K562 (cell line): ENCODE measurements at regions not wholly inside any gene's neighbourhood (a gene's known extent, or its start where the extent isn't known, plus 50 kb on each side); places are given as distances from the start of the nearest gene placed in this dataset.
A peak's percentile ranks its signal among the peaks of the same experiment; 100 is the strongest.

ENCODE experiments used
- ASH1L ChIP-seq: fragments of 450-650 bp; IDR thresholded peaks from 2 replicates; pipeline ENCODE4 v1.6.1; 2018; ENCODE audit warnings: borderline replicate concordance, mild to moderate bottlenecking, low read depth; ENCODE audit not compliant: partially characterized antibody
- ATF2 ChIP-seq: sonication (generic); formaldehyde crosslinking; IDR thresholded peaks from 2 replicates; pipeline ENCODE4 v1.8.1; 2022; ENCODE audit warnings: missing genetic modification reagents
- CREB5 ChIP-seq: fragments of 250-450 bp; sonication (Bioruptor Pico); IDR thresholded peaks from 2 replicates; pipeline ENCODE4 v1.5.0; 2020; ENCODE audit warnings: mild to moderate bottlenecking
- CTBP1 ChIP-seq: fragments of 450-650 bp; IDR thresholded peaks from 2 replicates; pipeline ENCODE4 v1.6.1; 2016; ENCODE audit warnings: borderline replicate concordance
- E2F8 ChIP-seq: fragments of 450-650 bp; IDR thresholded peaks from 2 replicates; pipeline ENCODE4 v1.7.1; 2018; ENCODE audit warnings: mild to moderate bottlenecking, low read depth; ENCODE audit not compliant: partially characterized antibody
- EWSR1 ChIP-seq: fragments of 450-650 bp; IDR thresholded peaks from 2 replicates; pipeline ENCODE4 v1.6.1; 2018; ENCODE audit warnings: borderline replicate concordance, mild to moderate bottlenecking, low read depth, moderate library complexity; ENCODE audit not compliant: partially characterized antibody
- FOXJ2 ChIP-seq: fragments of 200-800 bp; sonication (Bioruptor generic); IDR thresholded peaks from 2 replicates; pipeline ENCODE4 v1.6.1; 2016; ENCODE audit warnings: missing genetic modification characterization, missing compliant biosample characterization
- FOXK2 ChIP-seq, 2 experiments: fragments of 450-650 bp; IDR thresholded peaks in 1 of 2; conservative IDR thresholded peaks in 1 of 2; 2 replicates each; pipeline ENCODE4 v1.6.1; 2016; ENCODE audit warnings: low read depth in 2 of 2, mild to moderate bottlenecking in 1 of 2
- FUS ChIP-seq: fragments of 200-400 bp; formaldehyde crosslinking; optimal IDR thresholded peaks from 2 replicates; pipeline ENCODE3; 2017; ENCODE audit warnings: low read depth, low read length
- KLF13 ChIP-seq: fragments of 450-650 bp; IDR thresholded peaks from 2 replicates; pipeline ENCODE4 v1.6.1; 2016; ENCODE audit warnings: missing genetic modification characterization, low read depth, mild to moderate bottlenecking, missing compliant biosample characterization, moderate library complexity, borderline replicate concordance
- NCOA1 ChIP-seq: fragments of 450-650 bp; IDR thresholded peaks from 2 replicates; pipeline ENCODE4 v1.6.1; 2016; ENCODE audit warnings: low read depth
- NFATC3 ChIP-seq: fragments of 450-650 bp; IDR thresholded peaks from 2 replicates; pipeline ENCODE4 v1.6.1; 2017; ENCODE audit warnings: mild to moderate bottlenecking
- NR2C1 ChIP-seq, 2 experiments: fragments of 450-650 bp; IDR thresholded peaks; 2 replicates each; pipeline ENCODE4 v1.6.1; 2017; ENCODE audit warnings: mild to moderate bottlenecking in 2 of 2, antibody characterized with exemption in 1 of 2, inconsistent platforms in 1 of 2, missing compliant biosample characterization in 1 of 2, missing genetic modification characterization in 1 of 2
- POLR2A ChIP-seq: fragments of 450-650 bp; conservative IDR thresholded peaks from 2 replicates; pipeline ENCODE4 v1.6.1; 2016
- PTRF ChIP-seq: fragments of 450-650 bp; IDR thresholded peaks from 2 replicates; pipeline ENCODE4 v1.6.1; 2016; ENCODE audit warnings: mild to moderate bottlenecking, missing genetic modification characterization, missing compliant biosample characterization
- RUNX1 ChIP-seq: sonication (generic); IDR thresholded peaks from 2 replicates; pipeline ENCODE4 v1.6.1; 2016; ENCODE audit warnings: antibody characterized with exemption, low read depth
- TAF1 ChIP-seq: IDR thresholded peaks from 2 replicates; pipeline ENCODE4 v1.6.1; 2011; ENCODE audit warnings: mild to moderate bottlenecking, low read length, moderate library complexity; ENCODE audit not compliant: insufficient read depth, control insufficient read depth, severe bottlenecking; ENCODE audit errors: extremely low read depth
- TARDBP ChIP-seq: fragments of 450-650 bp; IDR thresholded peaks from 2 replicates; pipeline ENCODE4 v1.6.1; 2016
- TCF3 ChIP-seq: sonication (generic); formaldehyde crosslinking; IDR thresholded peaks from 2 replicates; pipeline ENCODE4 v1.4.0; 2020; ENCODE audit warnings: mild to moderate bottlenecking, missing genetic modification reagents
- ZBTB34 ChIP-seq: fragments of 250-450 bp; sonication (Bioruptor Pico); IDR thresholded peaks from 2 replicates; pipeline ENCODE4 v1.8.0; 2021; ENCODE audit warnings: mild to moderate bottlenecking, moderate library complexity
- ZNF696 ChIP-seq: fragments of 250-450 bp; sonication (Bioruptor Pico); conservative IDR thresholded peaks from 2 replicates; pipeline ENCODE4 v1.4.0; 2020; ENCODE audit warnings: mild to moderate bottlenecking, moderate library complexity
- ZSCAN32 ChIP-seq: fragments of 450-650 bp; formaldehyde crosslinking; IDR thresholded peaks from 2 replicates; pipeline ENCODE4 v1.4.0; 2020; ENCODE audit warnings: mild to moderate bottlenecking, moderate library complexity

DNA sequence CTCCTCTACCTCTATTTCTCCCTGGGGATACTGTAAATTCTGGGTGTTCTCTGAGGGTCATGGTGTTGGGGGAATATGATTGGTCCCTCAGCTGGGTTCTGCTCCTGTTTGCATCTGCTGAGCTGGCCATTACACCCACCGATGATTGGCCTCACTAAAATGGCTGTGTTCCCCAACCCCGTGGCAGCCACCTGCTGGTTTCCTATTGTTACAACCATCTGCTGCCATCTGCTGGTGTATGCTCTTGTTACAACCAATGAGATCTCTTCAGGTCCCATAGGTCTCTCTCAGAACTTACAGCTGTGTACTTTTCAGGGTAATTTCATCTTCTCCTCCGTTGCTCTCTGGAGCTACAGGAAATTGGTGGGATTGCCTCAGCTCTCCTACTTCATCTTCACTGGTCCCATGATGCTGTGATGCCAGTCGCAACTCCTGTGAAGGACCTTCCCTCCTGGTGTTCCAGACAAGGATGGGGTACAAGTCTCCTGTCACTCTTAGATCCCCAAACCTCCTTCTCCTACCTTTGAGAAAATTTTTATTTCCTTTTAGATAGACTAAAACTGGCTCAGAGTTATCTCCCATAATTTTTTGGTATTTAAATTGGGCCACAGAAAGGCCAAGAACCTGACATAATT is 303.5 kb upstream of the SMIM30 start (continued):
- no peak for TF ChIP-seq TAF1
- no peak for TF ChIP-seq ATF2 (CRISPR knock-in tag)
- no peak for TF ChIP-seq RUNX1
- TF ChIP-seq ZBTB34 (CRISPR knock-in tag) = no peak
- no peak for TF ChIP-seq PTRF (tag)
- no peak for TF ChIP-seq NR2C1 (IDR thresholded peaks at IDR 0.05)
- TF ChIP-seq NR2C1 (tag; IDR thresholded peaks at IDR 0.05) = no peak
- TF ChIP-seq ZSCAN32 = no peak
- no peak for TF ChIP-seq TCF3 (CRISPR knock-in tag)
- no peak for TF ChIP-seq CREB5 (CRISPR knock-in tag)
- TF ChIP-seq E2F8 = no peak
- TF ChIP-seq ZNF696 = no peak
- no peak for TF ChIP-seq NCOA1
- no peak for TF ChIP-seq CTBP1
- TF ChIP-seq FOXJ2 = no peak
- no peak for TF ChIP-seq NFATC3
- no peak for TF ChIP-seq ASH1L
- TF ChIP-seq TARDBP = no peak
- TF ChIP-seq FOXK2 (conservative IDR thresholded peaks at IDR 0.05 in 1 of 2, IDR thresholded peaks at IDR 0.05 in 1 of 2; ENCODE audit: low read depth in 2 of 2) = peak; percentile 11 to 37; a peak in 2 of 4 replicates
- no peak for TF ChIP-seq FUS
- TF ChIP-seq POLR2A = no peak
- TF ChIP-seq EWSR1 = no peak
- TF ChIP-seq KLF13 (tag) = no peak
